HEK293 (cell line): ENCODE measurements at regions not wholly inside any gene's neighbourhood (a gene's known extent, or its start where the extent isn't known, plus 50 kb on each side); places are given as distances from the start of the nearest gene placed in this dataset.

Experiments
- CTCF ChIA-PET: fragments of 350-600 bp; formaldehyde crosslinking; extraction: SDS; loops from one replicate; lab custom pipeline; 2021; ENCODE audit warnings: antibody characterized with exemption; lab: Yijun Ruan, JAX
- POLR2A ChIA-PET: fragments of 300-600 bp; formaldehyde crosslinking; extraction: SDS; loops from one replicate; lab custom pipeline; 2020; ENCODE audit warnings: antibody characterized with exemption, inconsistent platforms; lab: Yijun Ruan, JAX
- H3K27ac ChIP-seq: fragments of 200-500 bp; sonication (Bioruptor generic); 2 replicates; pipeline ENCODE4 v1.5.1; 2014; ENCODE audit warnings: low read depth, low read length, control low read depth, inconsistent platforms; ENCODE audit errors: extremely low read depth
- H3K36me3 ChIP-seq, 2 experiments: fragments of 200-500 bp in 1 of 2; sonication (Bioruptor generic) in 1 of 2; 1 replicate in 1 of 2; 2 replicates in 1 of 2; pipeline ENCODE4 v1.5.1; 2014 to 2017; ENCODE audit warnings: inconsistent platforms in 2 of 2, low read length in 2 of 2; ENCODE audit not compliant: control insufficient read depth in 2 of 2, insufficient read depth in 1 of 2
- H3K4me1 ChIP-seq: fragments of 200-500 bp; sonication (Bioruptor generic); 2 replicates; pipeline ENCODE4 v1.5.1; 2014; ENCODE audit warnings: mild to moderate bottlenecking, low read length, inconsistent platforms; ENCODE audit not compliant: control insufficient read depth, insufficient read depth
- H3K4me3 ChIP-seq: 2 replicates; pipeline ENCODE4 v1.5.1; 2011; ENCODE audit warnings: low read depth, mild to moderate bottlenecking, control low read depth, low read length, moderate library complexity
- H3K9me3 ChIP-seq: fragments of 200-500 bp; sonication (Bioruptor generic); 2 replicates; pipeline ENCODE4 v1.5.1; 2014; ENCODE audit warnings: low read depth, low read length, inconsistent platforms; ENCODE audit not compliant: control insufficient read depth, insufficient read depth
- ATF2 ChIP-seq: fragments of 450-650 bp; formaldehyde crosslinking; IDR thresholded peaks from 2 replicates; pipeline ENCODE4 v1.5.1; 2016; ENCODE audit warnings: missing biosample characterization, missing genetic modification characterization, low read depth
- BCL11A ChIP-seq: fragments of 450-650 bp; formaldehyde crosslinking; IDR thresholded peaks from 2 replicates; pipeline ENCODE4 v1.5.1; 2016; ENCODE audit warnings: low read depth, missing biosample characterization, missing genetic modification characterization
- EGR2 ChIP-seq: fragments of 450-650 bp; formaldehyde crosslinking; IDR thresholded peaks from 2 replicates; pipeline ENCODE4 v1.5.1; 2016; ENCODE audit warnings: low read depth, missing biosample characterization, missing genetic modification characterization
- GFI1B ChIP-seq: fragments of 450-650 bp; formaldehyde crosslinking; IDR thresholded peaks from 2 replicates; pipeline ENCODE4 v1.5.1; 2016; ENCODE audit warnings: missing biosample characterization, missing genetic modification characterization
- GLIS1 ChIP-seq: fragments of 450-650 bp; formaldehyde crosslinking; IDR thresholded peaks from 2 replicates; pipeline ENCODE4 v1.5.1; 2016; ENCODE audit warnings: missing biosample characterization, missing genetic modification characterization
- HOXA7 ChIP-seq: sonication (generic); formaldehyde crosslinking; IDR thresholded peaks from 2 replicates; pipeline ENCODE4 v1.8.1; 2022; ENCODE audit warnings: missing genetic modification reagents, borderline replicate concordance
- INSM2 ChIP-seq: fragments of 450-650 bp; formaldehyde crosslinking; IDR thresholded peaks from 2 replicates; pipeline ENCODE4 v1.5.1; 2016; ENCODE audit warnings: missing biosample characterization, missing genetic modification characterization
- PRDM1 ChIP-seq: fragments of 450-650 bp; formaldehyde crosslinking; IDR thresholded peaks from 2 replicates; pipeline ENCODE4; 2016; ENCODE audit warnings: missing biosample characterization, missing genetic modification characterization
- RBAK ChIP-seq: fragments of 450-650 bp; formaldehyde crosslinking; IDR thresholded peaks from 2 replicates; pipeline ENCODE4 v1.5.1; 2016; ENCODE audit warnings: missing biosample characterization, missing genetic modification characterization
- TCF7L2 ChIP-seq: IDR thresholded peaks from 2 replicates; pipeline ENCODE4 v1.6.1; 2011; ENCODE audit warnings: low read depth, mild to moderate bottlenecking, inconsistent platforms, low read length, moderate library complexity, borderline replicate concordance
- ZBTB1 ChIP-seq: fragments of 450-650 bp; formaldehyde crosslinking; IDR thresholded peaks from 2 replicates; pipeline ENCODE4 v1.5.1; 2016; ENCODE audit warnings: missing biosample characterization, missing genetic modification characterization
- ZFP37 ChIP-seq: fragments of 450-650 bp; formaldehyde crosslinking; IDR thresholded peaks from 2 replicates; pipeline ENCODE4 v1.5.1; 2016; ENCODE audit warnings: missing biosample characterization, missing genetic modification characterization
- ZNF16 ChIP-seq: fragments of 450-650 bp; formaldehyde crosslinking; IDR thresholded peaks from 2 replicates; pipeline ENCODE4 v1.5.1; 2016; ENCODE audit warnings: low read depth, missing biosample characterization, missing genetic modification characterization
- ZNF211 ChIP-seq: fragments of 450-650 bp; formaldehyde crosslinking; IDR thresholded peaks from 2 replicates; pipeline ENCODE4 v1.5.1; 2016; ENCODE audit warnings: low read depth, missing biosample characterization, missing genetic modification characterization
- ZNF221 ChIP-seq: fragments of 450-650 bp; formaldehyde crosslinking; IDR thresholded peaks from 2 replicates; pipeline ENCODE4 v1.5.1; 2017; ENCODE audit warnings: missing biosample characterization, missing genetic modification characterization, borderline replicate concordance
- ZNF223 ChIP-seq: fragments of 450-650 bp; formaldehyde crosslinking; IDR thresholded peaks from 2 replicates; pipeline ENCODE4 v1.5.1; 2016; ENCODE audit warnings: missing biosample characterization, missing genetic modification characterization
- ZNF280D ChIP-seq: fragments of 450-650 bp; formaldehyde crosslinking; IDR thresholded peaks from 2 replicates; pipeline ENCODE4 v1.5.1; 2016; ENCODE audit warnings: missing biosample characterization, missing genetic modification characterization
- ZNF335 ChIP-seq: fragments of 450-650 bp; formaldehyde crosslinking; conservative IDR thresholded peaks from 2 replicates; pipeline ENCODE4 v1.5.1; 2016; ENCODE audit warnings: missing biosample characterization, missing genetic modification characterization
- ZNF362 ChIP-seq: fragments of 450-650 bp; formaldehyde crosslinking; IDR thresholded peaks from 2 replicates; pipeline ENCODE4 v1.5.1; 2016; ENCODE audit warnings: missing biosample characterization, missing genetic modification characterization
- ZNF394 ChIP-seq: fragments of 450-650 bp; formaldehyde crosslinking; IDR thresholded peaks from 2 replicates; pipeline ENCODE4 v1.5.1; 2016; ENCODE audit warnings: missing biosample characterization, missing genetic modification characterization, mild to moderate bottlenecking, moderate library complexity, borderline replicate concordance
- ZNF433 ChIP-seq: fragments of 450-650 bp; formaldehyde crosslinking; IDR thresholded peaks from 2 replicates; pipeline ENCODE4 v1.5.1; 2016; ENCODE audit warnings: missing biosample characterization, missing genetic modification characterization, low read depth
- ZNF580 ChIP-seq: fragments of 450-650 bp; formaldehyde crosslinking; IDR thresholded peaks from 2 replicates; pipeline ENCODE4 v1.5.1; 2016; ENCODE audit warnings: missing biosample characterization, missing genetic modification characterization
- ZNF600 ChIP-seq: fragments of 450-650 bp; formaldehyde crosslinking; IDR thresholded peaks from 2 replicates; pipeline ENCODE4 v1.5.1; 2016; ENCODE audit warnings: missing biosample characterization, missing genetic modification characterization
- ZNF660 ChIP-seq: fragments of 450-650 bp; IDR thresholded peaks from 2 replicates; pipeline ENCODE4 v1.5.1; 2018; ENCODE audit warnings: missing biosample characterization, mild to moderate bottlenecking, missing genetic modification characterization
- ZNF664 ChIP-seq: fragments of 450-650 bp; formaldehyde crosslinking; IDR thresholded peaks from 2 replicates; pipeline ENCODE4 v1.5.1; 2016; ENCODE audit warnings: missing biosample characterization, missing genetic modification characterization
- ZNF707 ChIP-seq: fragments of 450-650 bp; formaldehyde crosslinking; IDR thresholded peaks from 2 replicates; pipeline ENCODE4 v1.5.1; 2016; ENCODE audit warnings: missing biosample characterization, missing genetic modification characterization
- ZNF792 ChIP-seq: fragments of 450-650 bp; formaldehyde crosslinking; IDR thresholded peaks from 2 replicates; pipeline ENCODE4 v1.5.1; 2016; ENCODE audit warnings: missing biosample characterization, missing genetic modification characterization
- ZNF830 ChIP-seq: fragments of 450-650 bp; IDR thresholded peaks from 2 replicates; pipeline ENCODE4 v1.5.0; 2018; ENCODE audit warnings: missing biosample characterization, missing genetic modification characterization, low read depth, mild to moderate bottlenecking, moderate library complexity
- ZSCAN23 ChIP-seq: fragments of 450-650 bp; formaldehyde crosslinking; IDR thresholded peaks from 2 replicates; pipeline ENCODE4 v1.5.1; 2016; ENCODE audit warnings: missing biosample characterization, missing genetic modification characterization
- ZSCAN30 ChIP-seq: fragments of 450-650 bp; IDR thresholded peaks from 2 replicates; pipeline ENCODE4 v1.5.1; 2018; ENCODE audit warnings: missing biosample characterization, mild to moderate bottlenecking, missing genetic modification characterization, moderate library complexity

- H3K9me3 ChIP-seq, result no peaks in the 10 kb centered on the region
- H3K36me3 ChIP-seq, result no peaks in the 10 kb centered on the region
- no peak overlapping the region for H3K27ac ChIP-seq
- no peak overlapping the region for H3K4me3 ChIP-seq
- CTCF ChIA-PET, result no interaction called here
- POLR2A ChIA-PET, result no interaction called here
- H3K4me1 ChIP-seq, result no peaks in the 10 kb centered on the region
- no peak for TF ChIP-seq ZNF16 (tag by site-specific recombination)
- TF ChIP-seq BCL11A, result no peak
- no peak for TF ChIP-seq ZBTB1 (tag by site-specific recombination)
- no peak for TF ChIP-seq TCF7L2
- no peak for TF ChIP-seq ZNF362 (tag by site-specific recombination)
- no peak for TF ChIP-seq ATF2 (tag by site-specific recombination)
- TF ChIP-seq ZNF792 (tag by site-specific recombination), result no peak
- no peak for TF ChIP-seq GFI1B (tag by site-specific recombination)
- TF ChIP-seq RBAK, result no peak
- no peak for TF ChIP-seq ZNF580
- no peak for TF ChIP-seq ZNF223 (tag by site-specific recombination)
- TF ChIP-seq ZNF433 (tag by site-specific recombination), result no peak
- no peak for TF ChIP-seq GLIS1 (tag by site-specific recombination)
- no peak for TF ChIP-seq EGR2
- TF ChIP-seq ZNF221 (tag by site-specific recombination), result no peak
- TF ChIP-seq ZNF600, result no peak
- TF ChIP-seq, all 188 proteins: peak for 0
Observed at GRCh38 chr10:35995485-35995884, 353.4 kb upstream of the FZD8 start.

- Histone ChIP-seq H3K4me3 (no peak overlapping the region), H3K36me3 (no peaks in the 10 kb centered on the region), H3K9me3 (no peaks in the 10 kb centered on the region), H3K27ac (no peak overlapping the region), H3K4me1 (no peaks in the 10 kb centered on the region)
- POLR2A ChIA-PET, result no interaction called here
- CTCF ChIA-PET, result interaction anchor here (0.7 kb wide), 3 partner anchors 179 to 624 kb away, joined by 3 to 5 read pairs (median 3); no protein-coding TSS in a partner anchor
- no peak for TF ChIP-seq ZNF660
- no peak for TF ChIP-seq INSM2 (tag by site-specific recombination)
- no peak for TF ChIP-seq ZNF664 (tag by site-specific recombination)
- TF ChIP-seq ZNF211 (tag by site-specific recombination), result no peak
- TF ChIP-seq ZSCAN23, result no peak
- no peak for TF ChIP-seq ZNF394 (tag by site-specific recombination)
- TF ChIP-seq ZSCAN30 (tag by site-specific recombination), result no peak
- no peak for TF ChIP-seq ZNF335
- no peak for TF ChIP-seq ZFP37 (tag by site-specific recombination)
- TF ChIP-seq PRDM1, result no peak
- TF ChIP-seq HOXA7 (CRISPR knock-in tag), result no peak
- no peak for TF ChIP-seq ZNF830 (tag by site-specific recombination)
- TF ChIP-seq ZNF280D (tag by site-specific recombination), result no peak
- TF ChIP-seq ZNF707 (tag by site-specific recombination), result no peak
Observed at GRCh38 chr10:35993591-35994515, 351.8 kb upstream of the FZD8 start.
